HG02623 (cell line): ENCODE measurements at regions not wholly inside any gene's neighbourhood (a gene's known extent, or its start where the extent isn't known, plus 50 kb on each side); places are given as distances from the start of the nearest gene placed in this dataset.
A peak's percentile ranks its signal among the peaks of the same experiment; 100 is the strongest.
"Not testable (repeated sequence)": the region's sequence is repeated elsewhere in the genome, so short reads cannot be mapped to it uniquely, and the experiment has no call there.

ENCODE experiments used
- ATAC-seq: cut with Tn5 transposase; IDR thresholded peaks from one replicate; pipeline ENCODE4 v1.9.1; 2021; ENCODE audit warnings: moderate library complexity; ENCODE audit not compliant: unreplicated experiment

GRCh38 chr4:145298885-145299284 lies 118.5 kb upstream of the OTUD4 start:
- ATAC-seq, result peak; percentile 14

GRCh38 chr4:145297556-145297955 lies 117.2 kb upstream of the OTUD4 start:
- ATAC-seq, result no peak

GRCh38 chr4:145295547-145295946 lies 115.2 kb upstream of the OTUD4 start:
- no peak for ATAC-seq

GRCh38 chr4:145295122-145295521 lies 114.7 kb upstream of the OTUD4 start:
- no peak for ATAC-seq

GRCh38 chr4:145293658-145294057 lies 113.3 kb upstream of the OTUD4 start:
- ATAC-seq, result no peak

GRCh38 chr4:145290955-145291354 lies 110.6 kb upstream of the OTUD4 start:
- ATAC-seq, result no peak

GRCh38 chr4:145289403-145290076 lies 109.2 kb upstream of the OTUD4 start:
- no peak for ATAC-seq

- ATAC-seq, result no peak
Measured at GRCh38 chr4:145287351-145287750, 107.0 kb upstream of the OTUD4 start.

- no peak for ATAC-seq
Measured at GRCh38 chr4:145285928-145286327, 105.5 kb upstream of the OTUD4 start.

- no peak for ATAC-seq
Measured at GRCh38 chr4:145283909-145284308, 103.5 kb upstream of the OTUD4 start.

- ATAC-seq, result no peak
Measured at GRCh38 chr4:145281951-145282350, 101.6 kb upstream of the OTUD4 start.

- no peak for ATAC-seq
Measured at GRCh38 chr4:145281224-145281623, 100.8 kb upstream of the OTUD4 start.

- no peak for ATAC-seq
Measured at GRCh38 chr4:145280541-145280940, 100.2 kb upstream of the OTUD4 start.

- no peak for ATAC-seq
Measured at GRCh38 chr4:145279122-145279960, 99.0 kb upstream of the OTUD4 start.

- no peak for ATAC-seq
Measured at GRCh38 chr4:145278341-145279121, 98.1 kb upstream of the OTUD4 start.

- no peak for ATAC-seq
Measured at GRCh38 chr4:145277011-145277410, 96.6 kb upstream of the OTUD4 start.

GRCh38 chr4:145276050-145276449 lies 95.7 kb upstream of the OTUD4 start:
- no peak for ATAC-seq

GRCh38 chr4:145271194-145271593 lies 90.8 kb upstream of the OTUD4 start:
- ATAC-seq, result no peak

- no peak for ATAC-seq
Measured at GRCh38 chr4:145266881-145267280, 86.5 kb upstream of the OTUD4 start.

- no peak for ATAC-seq
Measured at GRCh38 chr4:145260091-145260490, 79.7 kb upstream of the OTUD4 start.

- not testable (repeated sequence) for ATAC-seq
Measured at GRCh38 chr4:145255311-145255710, 74.9 kb upstream of the OTUD4 start.

- ATAC-seq, result no peak
Measured at GRCh38 chr4:145252190-145252589, 71.8 kb upstream of the OTUD4 start.
